GM12878 (cell line): ENCODE measurements at regions not wholly inside any gene's neighbourhood (a gene's known extent, or its start where the extent isn't known, plus 50 kb on each side); places are given as distances from the start of the nearest gene placed in this dataset.

Experiments used
- ATAC-seq: fragments of 200-7000 bp; cut with Tn5 transposase; 3 replicates; pipeline ENCODE4 v1.9.1; 2020; ENCODE audit warnings: mild to moderate bottlenecking, moderate library complexity
- BruUV-seq: library from RNA; stranded (reverse); fragments of 400-500 nt; replicated peaks from 2 replicates; lab custom pipeline; 2021; lab: Mats Ljungman, UMichigan
- CTCF ChIA-PET: fragments of 300-600 bp; sonication (Branson Sonifier 250); formaldehyde crosslinking; extraction: SDS; loops from one replicate; lab custom pipeline; 2021; ENCODE audit warnings: inconsistent platforms; lab: Yijun Ruan, JAX
- POLR2A ChIA-PET: fragments of 350-600 bp; formaldehyde crosslinking; extraction: SDS; loops from one replicate; lab custom pipeline; 2021; ENCODE audit warnings: inconsistent platforms; lab: Charles Lee
- RAD21 ChIA-PET: fragments of 300-600 bp; sonication (Branson Sonifier 250); formaldehyde crosslinking; loops from one replicate; lab custom pipeline; 2023; ENCODE audit warnings: antibody characterized with exemption; ENCODE audit not compliant: unreplicated experiment; lab: Charles Lee
- SMC1A ChIA-PET: fragments of 300-600 bp; sonication (Branson Sonifier 250); formaldehyde crosslinking; loops from one replicate; lab custom pipeline; 2023; ENCODE audit not compliant: unreplicated experiment, uncharacterized antibody; lab: Charles Lee
- DNase-seq: peaks from one replicate; pipeline ENCODE4 v3.0.0-alpha.2; 2011; ENCODE audit warnings: low read depth, low spot score
- FAIRE-seq: peaks from 3 replicates; lab custom pipeline; 2011; peaks lifted over from hg19 to GRCh38; lab: Jason Lieb, UNC
- H2AFZ ChIP-seq: 2 replicates; pipeline ENCODE4 v1.6.0; 2011; ENCODE audit warnings: low read depth, low read length, control low read depth; ENCODE audit not compliant: control insufficient read depth
- H3K27ac ChIP-seq: 2 replicates; pipeline ENCODE4 v1.5.1; 2011; ENCODE audit warnings: control low read depth; ENCODE audit not compliant: control insufficient read depth, insufficient read depth
- H3K27me3 ChIP-seq, 2 experiments: replicated peaks in 1 of 2; 2 replicates each; pipeline versions ENCODE4 v1.6.0 to v1.6.1; 2011; ENCODE audit warnings: low read length in 1 of 2; ENCODE audit not compliant: control insufficient read depth in 2 of 2, insufficient read depth in 2 of 2
- H3K36me3 ChIP-seq, 2 experiments: 2 replicates each; pipeline ENCODE4 v1.5.1; 2011; ENCODE audit warnings: low read length in 1 of 2; ENCODE audit not compliant: control insufficient read depth in 2 of 2, insufficient read depth in 2 of 2
- H3K4me1 ChIP-seq: 2 replicates; pipeline ENCODE4 v1.6.1; 2011; ENCODE audit warnings: mild to moderate bottlenecking, low read length, moderate library complexity, mixed read lengths; ENCODE audit not compliant: control insufficient read depth, insufficient read depth
- H3K4me2 ChIP-seq: 2 replicates; pipeline ENCODE4 v1.6.0; 2011; ENCODE audit warnings: control low read depth; ENCODE audit not compliant: control insufficient read depth, insufficient read depth
- H3K4me3 ChIP-seq: fragments of 200-600 bp; sonication (generic); 2 replicates; pipeline ENCODE4 v1.5.1; 2016
- H3K79me2 ChIP-seq: 2 replicates; pipeline ENCODE4 v1.6.0; 2011; ENCODE audit warnings: low read length; ENCODE audit not compliant: control insufficient read depth, insufficient read depth
- H3K9ac ChIP-seq: 2 replicates; pipeline ENCODE4 v1.8.0; 2011; ENCODE audit warnings: low read length, control low read depth, mixed read lengths; ENCODE audit not compliant: control insufficient read depth, insufficient read depth
- H3K9me3 ChIP-seq: replicated peaks from 3 replicates; pipeline ENCODE4 v1.5.1; 2011; ENCODE audit warnings: mild to moderate bottlenecking, low read length; ENCODE audit not compliant: control insufficient read depth, insufficient read depth
- H4K20me1 ChIP-seq: 2 replicates; pipeline ENCODE4 v1.6.0; 2011; ENCODE audit not compliant: control insufficient read depth, insufficient read depth
- BMI1 ChIP-seq: fragments of 450-650 bp; IDR thresholded peaks from 2 replicates; pipeline ENCODE4 v1.6.1; 2016; ENCODE audit warnings: mild to moderate bottlenecking, moderate library complexity, borderline replicate concordance
- LARP7 ChIP-seq: fragments of 450-650 bp; IDR thresholded peaks from 2 replicates; pipeline ENCODE4 v1.6.1; 2017; ENCODE audit warnings: mild to moderate bottlenecking
- MTA2 ChIP-seq: fragments of 450-650 bp; IDR thresholded peaks from 2 replicates; pipeline ENCODE4 v1.6.1; 2016; ENCODE audit warnings: low read depth, mild to moderate bottlenecking, moderate library complexity
- MXI1 ChIP-seq: fragments of 150-350 bp; IDR thresholded peaks from 2 replicates; pipeline ENCODE4 v1.6.1; 2011; ENCODE audit warnings: low read depth, mild to moderate bottlenecking, inconsistent platforms, low read length, improper control_type of control experiment
- NR2C1 ChIP-seq: fragments of 450-650 bp; IDR thresholded peaks from 2 replicates; pipeline ENCODE4 v1.6.1; 2017; ENCODE audit warnings: antibody characterized with exemption, mild to moderate bottlenecking, moderate library complexity
- NR2F1 ChIP-seq: fragments of 450-650 bp; conservative IDR thresholded peaks from 2 replicates; pipeline ENCODE4 v1.6.1; 2017; ENCODE audit warnings: mild to moderate bottlenecking
- SMAD5 ChIP-seq: IDR thresholded peaks from 2 replicates; pipeline ENCODE4 v1.6.1; 2016; ENCODE audit warnings: antibody characterized with exemption, low read depth
- SPI1 ChIP-seq: IDR thresholded peaks from 2 replicates; pipeline ENCODE4 v1.6.1; 2011; ENCODE audit warnings: low read depth, mild to moderate bottlenecking, low read length, moderate library complexity, borderline replicate concordance; ENCODE audit not compliant: insufficient read depth
- ZNF274 ChIP-seq: IDR thresholded peaks from one replicate; pipeline ENCODE4 v1.8.0; 2011; ENCODE audit not compliant: insufficient read length, insufficient read depth
- WGBS: methylation state at CpG from one replicate; pipeline ENCODE4 v1.1.6; 2016; ENCODE audit warnings: low lambda C conversion rate; ENCODE audit not compliant: insufficient replicate concordance, insufficient coverage; ENCODE audit errors: missing lambda C conversion rate; 5-methylcytosine and 5-hydroxymethylcytosine counted together
- in situ Hi-C: fragments of 300-500 bp; cut with MboI; formaldehyde crosslinking; loops from 9 replicates; pipeline ENCODE4 v1.14.3; 2018; ENCODE audit warnings: mixed read lengths
- intact Hi-C: fragments of 100-400 bp; cut with micrococcal nuclease; formaldehyde crosslinking; loops from one replicate; pipeline ENCODE4 v1.14.2; 2022; ENCODE audit not compliant: unreplicated experiment
- TF ChIP-seq, protein P1 (sequence below): fragments of 450-650 bp; IDR thresholded peaks from 2 replicates; pipeline ENCODE4 v1.6.1; 2017; ENCODE audit warnings: low read depth, mild to moderate bottlenecking, moderate library complexity
- TF ChIP-seq, protein P2 (sequence below): fragments of 450-650 bp; IDR thresholded peaks from 2 replicates; pipeline ENCODE4 v1.6.1; 2014; ENCODE audit warnings: mild to moderate bottlenecking
- TF ChIP-seq, protein P3 (sequence below): fragments of 450-650 bp; IDR thresholded peaks from 2 replicates; pipeline ENCODE4 v1.6.1; 2016; ENCODE audit warnings: mild to moderate bottlenecking

DNA sequence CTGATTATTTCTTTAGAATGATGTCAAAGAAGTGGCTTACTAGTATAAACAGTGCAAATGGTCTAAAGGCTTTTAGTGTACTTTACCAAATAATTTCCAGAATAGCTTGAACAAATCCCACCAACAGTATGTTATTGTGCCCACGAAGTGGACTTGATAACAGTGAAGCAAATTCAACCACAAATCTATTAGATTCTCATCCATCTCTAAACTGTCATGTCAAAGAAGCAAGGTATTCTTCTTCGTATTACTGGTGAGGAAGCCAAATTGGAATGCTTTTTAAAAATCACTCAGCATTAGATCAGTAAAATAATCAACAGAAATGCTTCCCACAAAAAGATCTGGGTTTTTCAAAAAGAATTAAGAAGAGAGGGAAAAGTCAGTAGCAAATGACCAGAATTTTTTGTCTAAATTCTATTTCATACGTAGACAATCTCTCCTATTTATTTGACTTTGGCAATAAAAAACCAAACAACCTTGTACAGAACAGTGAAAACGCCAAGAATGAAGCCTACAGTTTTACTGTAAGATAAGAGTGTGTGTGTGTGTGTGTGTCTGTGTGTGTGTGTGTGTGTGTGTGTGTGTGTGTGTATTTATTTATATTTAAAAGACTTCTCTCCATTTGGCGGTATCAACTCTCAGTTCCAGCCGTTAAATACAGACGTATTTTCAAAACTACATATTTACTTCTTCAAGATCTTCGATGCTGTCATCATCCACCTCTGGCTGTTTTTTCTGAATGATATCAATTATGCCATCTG, 114.6 kb downstream of the CYB561 start:
- ChIA-PET CTCF (no interaction called here), POLR2A (no interaction called here), RAD21 (no interaction called here), SMC1A (no interaction called here)
- intact Hi-C loops: no loop called here
- H3K79me2 ChIP-seq: no peaks in the 10 kb centered on the region
- H3K4me1 ChIP-seq: no peaks in the 10 kb centered on the region
- ATAC-seq (no peak), DNase-seq (no peak), FAIRE-seq (no peak)
- TF ChIP-seq BMI1 (no peak), SMAD5 (no peak), NR2F1 (no peak), MXI1 (no peak), NR2C1 (no peak), SPI1 (no peak), MTA2 (no peak), LARP7 (no peak), ZNF274 (no peak)
- TF ChIP-seq, protein P1, sequence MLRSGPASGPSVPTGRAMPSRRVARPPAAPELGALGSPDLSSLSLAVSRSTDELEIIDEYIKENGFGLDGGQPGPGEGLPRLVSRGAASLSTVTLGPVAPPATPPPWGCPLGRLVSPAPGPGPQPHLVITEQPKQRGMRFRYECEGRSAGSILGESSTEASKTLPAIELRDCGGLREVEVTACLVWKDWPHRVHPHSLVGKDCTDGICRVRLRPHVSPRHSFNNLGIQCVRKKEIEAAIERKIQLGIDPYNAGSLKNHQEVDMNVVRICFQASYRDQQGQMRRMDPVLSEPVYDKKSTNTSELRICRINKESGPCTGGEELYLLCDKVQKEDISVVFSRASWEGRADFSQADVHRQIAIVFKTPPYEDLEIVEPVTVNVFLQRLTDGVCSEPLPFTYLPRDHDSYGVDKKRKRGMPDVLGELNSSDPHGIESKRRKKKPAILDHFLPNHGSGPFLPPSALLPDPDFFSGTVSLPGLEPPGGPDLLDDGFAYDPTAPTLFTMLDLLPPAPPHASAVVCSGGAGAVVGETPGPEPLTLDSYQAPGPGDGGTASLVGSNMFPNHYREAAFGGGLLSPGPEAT: no peak
- TF ChIP-seq, protein P2, sequence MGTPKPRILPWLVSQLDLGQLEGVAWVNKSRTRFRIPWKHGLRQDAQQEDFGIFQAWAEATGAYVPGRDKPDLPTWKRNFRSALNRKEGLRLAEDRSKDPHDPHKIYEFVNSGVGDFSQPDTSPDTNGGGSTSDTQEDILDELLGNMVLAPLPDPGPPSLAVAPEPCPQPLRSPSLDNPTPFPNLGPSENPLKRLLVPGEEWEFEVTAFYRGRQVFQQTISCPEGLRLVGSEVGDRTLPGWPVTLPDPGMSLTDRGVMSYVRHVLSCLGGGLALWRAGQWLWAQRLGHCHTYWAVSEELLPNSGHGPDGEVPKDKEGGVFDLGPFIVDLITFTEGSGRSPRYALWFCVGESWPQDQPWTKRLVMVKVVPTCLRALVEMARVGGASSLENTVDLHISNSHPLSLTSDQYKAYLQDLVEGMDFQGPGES: no peak
- TF ChIP-seq, protein P3, sequence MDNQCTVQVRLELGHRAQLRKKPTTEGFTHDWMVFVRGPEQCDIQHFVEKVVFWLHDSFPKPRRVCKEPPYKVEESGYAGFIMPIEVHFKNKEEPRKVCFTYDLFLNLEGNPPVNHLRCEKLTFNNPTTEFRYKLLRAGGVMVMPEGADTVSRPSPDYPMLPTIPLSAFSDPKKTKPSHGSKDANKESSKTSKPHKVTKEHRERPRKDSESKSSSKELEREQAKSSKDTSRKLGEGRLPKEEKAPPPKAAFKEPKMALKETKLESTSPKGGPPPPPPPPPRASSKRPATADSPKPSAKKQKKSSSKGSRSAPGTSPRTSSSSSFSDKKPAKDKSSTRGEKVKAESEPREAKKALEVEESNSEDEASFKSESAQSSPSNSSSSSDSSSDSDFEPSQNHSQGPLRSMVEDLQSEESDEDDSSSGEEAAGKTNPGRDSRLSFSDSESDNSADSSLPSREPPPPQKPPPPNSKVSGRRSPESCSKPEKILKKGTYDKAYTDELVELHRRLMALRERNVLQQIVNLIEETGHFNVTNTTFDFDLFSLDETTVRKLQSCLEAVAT: no peak
- no peaks in the 10 kb centered on the region for H4K20me1 ChIP-seq
- H3K4me2 ChIP-seq: no peak overlapping the region
- BruUV-seq: no TSS peak
- no peaks in the 10 kb centered on the region for H3K27me3 ChIP-seq
- no peak overlapping the region for H2AFZ ChIP-seq
- in situ Hi-C loops: no loop called here
- no peak overlapping the region for H3K27ac ChIP-seq
- no peaks in the 10 kb centered on the region for H3K36me3 ChIP-seq
- H3K9me3 ChIP-seq: no peaks in the 10 kb centered on the region
- no peak overlapping the region for H3K9ac ChIP-seq
- H3K4me3 ChIP-seq: no peak overlapping the region
- 39% methylated on average over 8 of the region's 8 CpGs for WGBS
